ENCODE measurements at regions not wholly inside any gene's neighbourhood (a gene's known extent, or its start where the extent isn't known, plus 50 kb on each side); places are given as distances from the start of the nearest gene placed in this dataset.

DNA sequence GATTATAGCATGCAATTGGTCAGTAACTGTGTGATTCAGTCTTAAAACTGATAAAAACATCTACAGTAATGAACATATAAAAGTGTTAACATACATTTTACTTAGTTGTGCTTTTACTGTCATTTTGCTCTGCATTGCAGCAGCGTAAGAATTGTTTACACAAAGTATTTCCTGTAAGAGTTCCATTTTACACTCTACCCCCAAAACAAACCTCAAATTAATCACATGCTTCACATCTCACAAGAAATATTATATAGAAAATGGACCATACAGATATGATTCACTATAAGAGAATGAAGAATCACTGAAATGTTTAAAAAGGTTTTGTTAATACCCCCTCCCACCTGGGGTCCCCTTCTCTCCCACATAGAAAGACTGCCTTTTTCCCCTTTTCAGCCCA, 225.9 kb upstream of the LRRN1 start:
- no peaks in the 10 kb centered on the region for H3K9me3 ChIP-seq (ENCODE audit: insufficient read depth, low read length)
- no peak overlapping the region for H3K4me3 ChIP-seq (ENCODE audit: insufficient read length, low read depth)
- no peaks in the 10 kb centered on the region for H3K36me3 ChIP-seq (ENCODE audit: insufficient read depth, insufficient read length, low read length)
- H3K27me3 ChIP-seq (ENCODE audit: insufficient read depth, insufficient read length) = no peaks in the 10 kb centered on the region
- no peaks in the 10 kb centered on the region for H3K4me1 ChIP-seq (ENCODE audit: insufficient read depth, insufficient read length)
- no peak for DNase-seq (ENCODE audit: low read depth, low spot score)
- H3K9ac ChIP-seq (ENCODE audit: insufficient read length, low read depth) = no peak overlapping the region
- no peak for TF ChIP-seq ZNF274 (IDR thresholded peaks at IDR 0.05; ENCODE audit: low read depth, low read length)
- no peak for TF ChIP-seq SUZ12 (IDR thresholded peaks at IDR 0.05; ENCODE audit: extremely low read depth, insufficient read depth, insufficient read length)
- no peak for TF ChIP-seq YY1 (IDR thresholded peaks at IDR 0.05; ENCODE audit: insufficient read depth, insufficient read length)

DNA sequence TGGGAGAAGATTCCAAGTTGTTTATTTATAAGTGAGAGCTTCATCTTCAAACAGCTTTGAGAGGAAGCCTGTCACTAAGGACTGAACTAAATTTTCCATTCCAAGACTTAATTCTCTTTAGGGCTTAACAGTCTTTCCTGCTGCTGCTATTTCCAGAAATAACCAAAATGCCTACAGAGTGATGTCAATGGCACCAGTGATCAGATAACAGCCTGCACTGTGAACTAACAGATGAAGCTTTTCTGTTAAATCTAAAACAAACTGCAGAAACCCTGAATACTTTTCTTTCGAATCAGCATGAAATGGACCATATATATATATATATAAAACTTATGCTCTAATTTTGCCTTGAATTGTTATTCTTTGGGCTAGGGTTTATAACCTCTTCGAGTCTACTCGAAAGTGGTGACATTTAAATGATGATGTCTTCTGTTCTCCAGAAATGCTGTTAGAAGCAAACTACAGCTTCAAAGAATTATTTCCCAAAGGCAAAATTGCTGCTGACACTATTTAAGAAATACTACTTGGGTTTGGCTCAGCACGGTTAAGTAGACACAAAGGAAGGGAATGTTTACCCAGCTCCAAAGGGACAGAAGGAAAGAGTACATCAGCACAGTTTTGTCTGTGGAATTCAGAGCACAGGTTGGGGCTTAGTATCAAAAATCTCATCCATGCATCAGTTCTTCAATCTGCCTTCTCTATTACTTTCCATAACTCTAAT, 238.5 kb upstream of the LRRN1 start:
- Histone ChIP-seq H3K9ac (ENCODE audit: insufficient read length, low read depth) (no peak overlapping the region), H3K4me3 (ENCODE audit: insufficient read length, low read depth) (no peak overlapping the region), H3K36me3 (ENCODE audit: insufficient read depth, insufficient read length, low read length) (no peaks in the 10 kb centered on the region), H3K4me1 (ENCODE audit: insufficient read depth, insufficient read length) (no peaks in the 10 kb centered on the region), H3K9me3 (ENCODE audit: insufficient read depth, low read length) (no peaks in the 10 kb centered on the region), H3K27me3 (ENCODE audit: insufficient read depth, insufficient read length) (no peaks in the 10 kb centered on the region)
- DNase-seq (ENCODE audit: low read depth, low spot score) = no peak
- TF ChIP-seq SUZ12 (IDR thresholded peaks at IDR 0.05; ENCODE audit: extremely low read depth, insufficient read depth, insufficient read length) (no peak), ZNF274 (IDR thresholded peaks at IDR 0.05; ENCODE audit: low read depth, low read length) (no peak), YY1 (IDR thresholded peaks at IDR 0.05; ENCODE audit: insufficient read depth, insufficient read length) (no peak)

DNA sequence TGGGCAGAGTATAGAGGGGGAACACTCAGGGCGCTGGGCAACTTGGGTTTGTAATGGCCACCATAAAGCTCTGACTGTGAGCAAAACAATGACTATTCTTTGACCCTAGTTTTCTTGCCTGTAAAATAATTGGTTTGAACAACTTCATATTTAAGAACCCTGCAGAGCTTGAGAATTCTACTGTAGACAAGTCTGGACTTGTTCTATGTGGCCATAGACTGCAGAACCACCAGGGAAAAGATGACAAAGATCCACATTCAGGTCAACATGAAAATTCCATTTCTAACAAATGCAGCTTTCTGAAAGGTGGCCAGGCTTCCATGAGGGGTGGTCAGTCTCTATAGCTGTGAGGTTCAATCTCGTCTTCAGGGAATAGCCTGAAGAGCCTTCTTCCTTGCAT, 239.4 kb upstream of the LRRN1 start:
- Histone ChIP-seq H3K9me3 (ENCODE audit: insufficient read depth, low read length) (no peaks in the 10 kb centered on the region), H3K4me1 (ENCODE audit: insufficient read depth, insufficient read length) (no peaks in the 10 kb centered on the region), H3K27me3 (ENCODE audit: insufficient read depth, insufficient read length) (no peaks in the 10 kb centered on the region), H3K9ac (ENCODE audit: insufficient read length, low read depth) (no peak overlapping the region), H3K4me3 (ENCODE audit: insufficient read length, low read depth) (no peak overlapping the region), H3K36me3 (ENCODE audit: insufficient read depth, insufficient read length, low read length) (no peaks in the 10 kb centered on the region)
- TF ChIP-seq YY1 (IDR thresholded peaks at IDR 0.05; ENCODE audit: insufficient read depth, insufficient read length) (no peak), SUZ12 (IDR thresholded peaks at IDR 0.05; ENCODE audit: extremely low read depth, insufficient read depth, insufficient read length) (no peak), ZNF274 (IDR thresholded peaks at IDR 0.05; ENCODE audit: low read depth, low read length) (no peak)
- no peak for DNase-seq (ENCODE audit: low read depth, low spot score)

DNA sequence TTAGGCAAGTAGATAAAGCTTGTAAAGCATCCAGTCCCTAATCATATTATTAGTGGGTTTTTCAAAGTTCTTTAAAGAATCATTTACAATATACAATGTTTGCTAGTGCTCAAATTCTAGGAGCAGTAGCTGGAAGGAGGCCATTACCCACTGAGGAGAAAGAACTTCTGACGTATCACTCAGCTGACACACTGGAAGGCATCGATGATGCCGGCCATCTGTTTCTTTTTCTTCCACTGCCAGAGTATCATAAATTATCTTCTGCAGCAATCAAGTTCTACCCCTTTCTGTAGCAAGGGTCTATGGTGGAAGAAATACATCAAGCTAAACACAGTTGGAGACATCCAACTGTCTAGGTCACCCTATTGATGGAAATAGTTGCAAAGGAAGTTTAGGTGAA, 243.2 kb upstream of the LRRN1 start:
- Histone ChIP-seq H3K27me3 (ENCODE audit: insufficient read depth, insufficient read length) (no peaks in the 10 kb centered on the region), H3K4me1 (ENCODE audit: insufficient read depth, insufficient read length) (no peaks in the 10 kb centered on the region), H3K36me3 (ENCODE audit: insufficient read depth, insufficient read length, low read length) (no peaks in the 10 kb centered on the region), H3K9me3 (ENCODE audit: insufficient read depth, low read length) (no peaks in the 10 kb centered on the region), H3K9ac (ENCODE audit: insufficient read length, low read depth) (no peak overlapping the region), H3K4me3 (ENCODE audit: insufficient read length, low read depth) (no peak overlapping the region)
- no peak for DNase-seq (ENCODE audit: low read depth, low spot score)
- TF ChIP-seq SUZ12 (IDR thresholded peaks at IDR 0.05; ENCODE audit: extremely low read depth, insufficient read depth, insufficient read length) = no peak
- no peak for TF ChIP-seq ZNF274 (IDR thresholded peaks at IDR 0.05; ENCODE audit: low read depth, low read length)

DNA sequence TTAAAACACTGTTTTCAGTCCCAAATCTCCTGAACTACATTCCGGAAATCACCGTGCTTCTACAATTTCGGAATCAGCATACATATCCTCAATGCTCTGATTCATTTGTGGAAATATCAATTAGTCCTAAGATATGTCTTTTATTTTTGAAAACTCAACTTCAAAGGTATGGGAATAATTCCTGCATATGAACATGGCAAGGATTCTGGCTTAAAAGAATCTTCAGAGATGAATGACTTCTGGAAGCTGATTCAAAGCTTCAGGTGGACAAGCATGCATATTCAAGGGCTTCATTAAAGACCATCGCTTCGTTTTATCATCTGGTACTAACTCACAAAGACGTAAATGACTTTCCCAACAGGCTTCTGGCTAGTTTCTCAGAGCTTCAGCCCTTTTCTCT, 246.0 kb upstream of the LRRN1 start:
- Histone ChIP-seq H3K9me3 (ENCODE audit: insufficient read depth, low read length) (no peaks in the 10 kb centered on the region; the same call in 1 of the 2 replicates), H3K4me1 (ENCODE audit: insufficient read depth, insufficient read length) (no peaks in the 10 kb centered on the region), H3K27me3 (ENCODE audit: insufficient read depth, insufficient read length) (no peaks in the 10 kb centered on the region), H3K9ac (ENCODE audit: insufficient read length, low read depth) (no peak overlapping the region), H3K4me3 (ENCODE audit: insufficient read length, low read depth) (no peak overlapping the region), H3K36me3 (ENCODE audit: insufficient read depth, insufficient read length, low read length) (no peaks in the 10 kb centered on the region)
- DNase-seq (ENCODE audit: low read depth, low spot score) = no peak
- no peak for TF ChIP-seq SUZ12 (IDR thresholded peaks at IDR 0.05; ENCODE audit: extremely low read depth, insufficient read depth, insufficient read length)
- TF ChIP-seq YY1 (IDR thresholded peaks at IDR 0.05; ENCODE audit: insufficient read depth, insufficient read length) = no peak
- no peak for TF ChIP-seq ZNF274 (IDR thresholded peaks at IDR 0.05; ENCODE audit: low read depth, low read length)

DNA sequence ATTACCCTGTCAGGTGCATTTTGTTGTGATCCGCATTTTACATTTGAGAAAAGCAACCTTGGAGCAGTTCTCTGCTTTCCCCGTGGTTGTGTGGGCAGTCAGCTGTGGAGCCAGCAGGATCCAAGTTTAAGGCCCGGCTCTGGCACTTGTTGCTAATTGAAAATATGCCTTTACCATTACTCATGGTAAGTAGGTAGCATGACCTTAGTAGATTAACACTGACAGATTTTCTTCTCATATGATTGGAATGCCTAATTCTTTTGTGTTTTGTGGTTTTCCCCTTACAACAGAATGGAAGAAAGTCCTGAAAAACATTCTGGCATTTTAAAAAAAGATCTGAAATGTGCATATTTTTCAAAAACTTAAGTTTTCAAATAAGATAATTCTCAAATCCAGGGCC, 246.5 kb upstream of the LRRN1 start:
- H3K4me3 ChIP-seq (ENCODE audit: insufficient read length, low read depth) = no peak overlapping the region
- H3K4me1 ChIP-seq (ENCODE audit: insufficient read depth, insufficient read length) = no peaks in the 10 kb centered on the region
- no peaks in the 10 kb centered on the region; the same call in 1 of the 2 replicates for H3K9me3 ChIP-seq (ENCODE audit: insufficient read depth, low read length)
- no peak for DNase-seq (ENCODE audit: low read depth, low spot score)
- H3K9ac ChIP-seq (ENCODE audit: insufficient read length, low read depth) = no peak overlapping the region
- TF ChIP-seq YY1 (IDR thresholded peaks at IDR 0.05; ENCODE audit: insufficient read depth, insufficient read length) (no peak), ZNF274 (IDR thresholded peaks at IDR 0.05; ENCODE audit: low read depth, low read length) (no peak), SUZ12 (IDR thresholded peaks at IDR 0.05; ENCODE audit: extremely low read depth, insufficient read depth, insufficient read length) (no peak)
- H3K36me3 ChIP-seq (ENCODE audit: insufficient read depth, insufficient read length, low read length) = no peaks in the 10 kb centered on the region
- no peaks in the 10 kb centered on the region for H3K27me3 ChIP-seq (ENCODE audit: insufficient read depth, insufficient read length)

DNA sequence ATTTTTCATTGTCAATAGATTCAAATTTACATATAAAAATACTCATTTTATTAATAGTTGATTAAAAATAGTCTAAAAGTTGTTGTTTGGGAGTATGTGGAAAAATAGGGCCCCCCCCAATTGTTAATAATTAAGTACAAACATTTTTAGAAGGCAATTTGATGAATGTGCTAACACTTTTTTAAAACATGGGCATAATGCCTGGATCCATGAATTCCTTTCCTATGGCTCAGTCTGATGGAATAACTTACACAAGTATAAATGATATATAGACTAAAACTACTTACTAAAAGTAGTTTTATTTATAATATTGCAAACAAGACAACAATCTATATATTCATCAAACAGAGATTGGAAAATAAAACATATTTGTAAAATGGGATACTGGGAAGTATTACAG, 247.2 kb upstream of the LRRN1 start:
- Histone ChIP-seq H3K4me1 (ENCODE audit: insufficient read depth, insufficient read length) (no peaks in the 10 kb centered on the region), H3K4me3 (ENCODE audit: insufficient read length, low read depth) (no peak overlapping the region)

More for the DNA sequence above, 247.2 kb upstream of the LRRN1 start:
- no peaks in the 10 kb centered on the region for H3K27me3 ChIP-seq (ENCODE audit: insufficient read depth, insufficient read length)
- H3K36me3 ChIP-seq (ENCODE audit: insufficient read depth, insufficient read length, low read length) = no peaks in the 10 kb centered on the region
- TF ChIP-seq SUZ12 (IDR thresholded peaks at IDR 0.05; ENCODE audit: extremely low read depth, insufficient read depth, insufficient read length) = no peak
- TF ChIP-seq YY1 (IDR thresholded peaks at IDR 0.05; ENCODE audit: insufficient read depth, insufficient read length) = no peak
- TF ChIP-seq ZNF274 (IDR thresholded peaks at IDR 0.05; ENCODE audit: low read depth, low read length) = no peak
- no peak overlapping the region for H3K9ac ChIP-seq (ENCODE audit: insufficient read length, low read depth)
- no peak for DNase-seq (ENCODE audit: low read depth, low spot score)
- no peaks in the 10 kb centered on the region; the same call in 1 of the 2 replicates for H3K9me3 ChIP-seq (ENCODE audit: insufficient read depth, low read length)
